ENCODE measurements at regions not wholly inside any gene's neighbourhood (a gene's known extent, or its start where the extent isn't known, plus 50 kb on each side); places are given as distances from the start of the nearest gene placed in this dataset.

DNA sequence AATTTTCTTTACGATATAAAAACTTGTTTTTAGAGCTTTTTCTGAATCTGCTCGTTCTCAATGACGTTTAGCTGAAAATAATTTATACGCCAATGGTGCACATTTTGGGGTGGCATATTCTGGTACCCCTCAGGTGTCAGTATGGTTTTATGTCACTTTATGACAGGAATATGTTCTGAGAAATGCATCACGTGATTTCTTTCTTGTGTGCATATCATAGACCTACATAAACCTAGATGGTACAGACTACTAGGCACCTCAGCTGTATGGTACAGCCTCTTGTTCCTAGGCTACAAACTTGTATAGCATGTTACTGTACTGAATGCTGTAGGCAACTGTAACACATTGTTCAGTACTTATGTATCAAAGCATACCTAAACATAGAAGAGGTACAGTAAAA is 68.2 kb downstream of the TMEM17 start:
- no peaks in the 10 kb centered on the region for H4K20me1 ChIP-seq (ENCODE audit: insufficient read depth, low read length)
- H3K4me1 ChIP-seq (ENCODE audit: control insufficient read depth, insufficient read depth, low read length), result no peaks in the 10 kb centered on the region
- no TSS peak for BruUV-seq (replicated peaks)
- dilution Hi-C loops (cut with HindIII; ENCODE audit: low sequenced_read_pairs, unreplicated experiment), result no loop called here
- no peak overlapping the region for H4K8ac ChIP-seq (ENCODE audit: low read depth in 2 of 2, low read length in 2 of 2)
- H3K4me3 ChIP-seq (ENCODE audit: insufficient read depth, low read depth, low read length), result no peak overlapping the region
- no peaks in the 10 kb centered on the region for H3K36me3 ChIP-seq (ENCODE audit: control insufficient read depth, insufficient read depth, low read length)
- intact Hi-C loops (cut with micrococcal nuclease), result no loop called here
- no peak overlapping the region for H3K14ac ChIP-seq (replicated peaks; ENCODE audit: low read depth, low read length)
- no peak overlapping the region for H3K4ac ChIP-seq (ENCODE audit: low read depth, low read length)
- no peaks in the 10 kb centered on the region for H3K9me3 ChIP-seq (ENCODE audit: control insufficient read depth, insufficient read depth, low read length)
- H3K27ac ChIP-seq (ENCODE audit: insufficient read depth, low read length), result no peak overlapping the region
- H3K4me2 ChIP-seq (ENCODE audit: low read depth, low read length), result no peak overlapping the region
- no peak overlapping the region for H2AFZ ChIP-seq (replicated peaks; ENCODE audit: low read length, poor library complexity)
- no peak overlapping the region for H2BK5ac ChIP-seq (ENCODE audit: low read depth, low read length, poor library complexity, severe bottlenecking)
- H4K91ac ChIP-seq (ENCODE audit: insufficient read depth, low read depth, low read length), result no peak overlapping the region
- H2AK9ac ChIP-seq (replicated peaks; ENCODE audit: low read depth, low read length, poor library complexity), result no peak overlapping the region
- no peak overlapping the region for H2BK15ac ChIP-seq (ENCODE audit: low read depth, low read length)
- no peak overlapping the region for H3K18ac ChIP-seq (ENCODE audit: low read depth, low read length)
- H3K9ac ChIP-seq (ENCODE audit: low read depth, low read length), result no peak overlapping the region
- no peak overlapping the region for H2BK20ac ChIP-seq (ENCODE audit: low read depth, low read length)
- POLR2A ChIA-PET (ENCODE audit: unreplicated experiment), result no interaction called here
- in situ Hi-C loops (cut with MboI; ENCODE audit: low sequenced_read_pairs), result no loop called here
- H2AK5ac ChIP-seq (ENCODE audit: low read depth, low read length), result no peak overlapping the region
- no peak overlapping the region for H2BK120ac ChIP-seq (ENCODE audit: low read depth, low read length)
- no peaks in the 10 kb centered on the region for H3K79me1 ChIP-seq (ENCODE audit: low read depth in 1 of 2, low read length in 2 of 2)
- WGBS, 2 experiments (ENCODE audit: extremely low coverage in 2 of 2, insufficient read length in 1 of 2), result no CpG with 5 or more reads among the region's 5 CpGs
- H3K9me1 ChIP-seq (ENCODE audit: insufficient read depth, low read length), result no peaks in the 10 kb centered on the region
- ATAC-seq (ENCODE audit: low read depth) (no peak), DNase-seq (no peak)
- H3K27me3 ChIP-seq (ENCODE audit: control insufficient read depth, insufficient read depth, low read length), result peaks cover 26% of the 10 kb centered on the region
- CTCF ChIA-PET, result no interaction called here
- TF ChIP-seq, protein P1, sequence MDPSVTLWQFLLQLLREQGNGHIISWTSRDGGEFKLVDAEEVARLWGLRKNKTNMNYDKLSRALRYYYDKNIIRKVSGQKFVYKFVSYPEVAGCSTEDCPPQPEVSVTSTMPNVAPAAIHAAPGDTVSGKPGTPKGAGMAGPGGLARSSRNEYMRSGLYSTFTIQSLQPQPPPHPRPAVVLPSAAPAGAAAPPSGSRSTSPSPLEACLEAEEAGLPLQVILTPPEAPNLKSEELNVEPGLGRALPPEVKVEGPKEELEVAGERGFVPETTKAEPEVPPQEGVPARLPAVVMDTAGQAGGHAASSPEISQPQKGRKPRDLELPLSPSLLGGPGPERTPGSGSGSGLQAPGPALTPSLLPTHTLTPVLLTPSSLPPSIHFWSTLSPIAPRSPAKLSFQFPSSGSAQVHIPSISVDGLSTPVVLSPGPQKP (IDR thresholded peaks at IDR 0.05; ENCODE audit: borderline replicate concordance, low read depth, low read length), result no peak
- TF ChIP-seq MAFK (IDR thresholded peaks at IDR 0.05; ENCODE audit: low read depth, low read length) (no peak), RAD21 (IDR thresholded peaks at IDR 0.05; ENCODE audit: low read length) (no peak), FOS (IDR thresholded peaks at IDR 0.05; ENCODE audit: low read depth, low read length) (no peak), NFE2L2 (IDR thresholded peaks at IDR 0.05; ENCODE audit: low read depth, low read length) (no peak), MXI1 (IDR thresholded peaks at IDR 0.05; ENCODE audit: borderline replicate concordance, low read depth, low read length) (no peak), BHLHE40 (IDR thresholded peaks at IDR 0.05; ENCODE audit: low read depth, low read length) (no peak), CHD1 (IDR thresholded peaks at IDR 0.05; ENCODE audit: low read depth, low read length) (no peak), MAZ (IDR thresholded peaks at IDR 0.05; ENCODE audit: borderline replicate concordance, low read depth, low read length) (no peak), RFX5 (IDR thresholded peaks at IDR 0.05; ENCODE audit: low read depth, low read length) (no peak), POLR2A (IDR thresholded peaks at IDR 0.05; ENCODE audit: low read depth, low read length) (no peak), CEBPB (IDR thresholded peaks at IDR 0.05; ENCODE audit: low read depth, low read length) (no peak), RCOR1 (IDR thresholded peaks at IDR 0.05; ENCODE audit: insufficient replicate concordance, low read length) (no peak), SMC3 (IDR thresholded peaks at IDR 0.05; ENCODE audit: low read depth, low read length) (no peak)
- TF ChIP-seq, protein P2, sequence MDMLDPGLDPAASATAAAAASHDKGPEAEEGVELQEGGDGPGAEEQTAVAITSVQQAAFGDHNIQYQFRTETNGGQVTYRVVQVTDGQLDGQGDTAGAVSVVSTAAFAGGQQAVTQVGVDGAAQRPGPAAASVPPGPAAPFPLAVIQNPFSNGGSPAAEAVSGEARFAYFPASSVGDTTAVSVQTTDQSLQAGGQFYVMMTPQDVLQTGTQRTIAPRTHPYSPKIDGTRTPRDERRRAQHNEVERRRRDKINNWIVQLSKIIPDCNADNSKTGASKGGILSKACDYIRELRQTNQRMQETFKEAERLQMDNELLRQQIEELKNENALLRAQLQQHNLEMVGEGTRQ (IDR thresholded peaks at IDR 0.05; ENCODE audit: low read depth, low read length), result no peak
- TF ChIP-seq, protein P3, sequence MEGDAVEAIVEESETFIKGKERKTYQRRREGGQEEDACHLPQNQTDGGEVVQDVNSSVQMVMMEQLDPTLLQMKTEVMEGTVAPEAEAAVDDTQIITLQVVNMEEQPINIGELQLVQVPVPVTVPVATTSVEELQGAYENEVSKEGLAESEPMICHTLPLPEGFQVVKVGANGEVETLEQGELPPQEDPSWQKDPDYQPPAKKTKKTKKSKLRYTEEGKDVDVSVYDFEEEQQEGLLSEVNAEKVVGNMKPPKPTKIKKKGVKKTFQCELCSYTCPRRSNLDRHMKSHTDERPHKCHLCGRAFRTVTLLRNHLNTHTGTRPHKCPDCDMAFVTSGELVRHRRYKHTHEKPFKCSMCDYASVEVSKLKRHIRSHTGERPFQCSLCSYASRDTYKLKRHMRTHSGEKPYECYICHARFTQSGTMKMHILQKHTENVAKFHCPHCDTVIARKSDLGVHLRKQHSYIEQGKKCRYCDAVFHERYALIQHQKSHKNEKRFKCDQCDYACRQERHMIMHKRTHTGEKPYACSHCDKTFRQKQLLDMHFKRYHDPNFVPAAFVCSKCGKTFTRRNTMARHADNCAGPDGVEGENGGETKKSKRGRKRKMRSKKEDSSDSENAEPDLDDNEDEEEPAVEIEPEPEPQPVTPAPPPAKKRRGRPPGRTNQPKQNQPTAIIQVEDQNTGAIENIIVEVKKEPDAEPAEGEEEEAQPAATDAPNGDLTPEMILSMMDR (conservative IDR thresholded peaks at IDR 0.05; ENCODE audit: low read depth, low read length), result no peak
- H3K56ac ChIP-seq (ENCODE audit: extremely low read depth, insufficient read depth, low read length), result no peak overlapping the region
- H3K23ac ChIP-seq (ENCODE audit: low read depth, low read length), result no peak overlapping the region
- no peak overlapping the region for H4K5ac ChIP-seq (ENCODE audit: low read depth, low read length)

Measured in IMR-90 (cell line).